ENCODE measurements at regions not wholly inside any gene's neighbourhood (a gene's known extent, or its start where the extent isn't known, plus 50 kb on each side); places are given as distances from the start of the nearest gene placed in this dataset.

DNA sequence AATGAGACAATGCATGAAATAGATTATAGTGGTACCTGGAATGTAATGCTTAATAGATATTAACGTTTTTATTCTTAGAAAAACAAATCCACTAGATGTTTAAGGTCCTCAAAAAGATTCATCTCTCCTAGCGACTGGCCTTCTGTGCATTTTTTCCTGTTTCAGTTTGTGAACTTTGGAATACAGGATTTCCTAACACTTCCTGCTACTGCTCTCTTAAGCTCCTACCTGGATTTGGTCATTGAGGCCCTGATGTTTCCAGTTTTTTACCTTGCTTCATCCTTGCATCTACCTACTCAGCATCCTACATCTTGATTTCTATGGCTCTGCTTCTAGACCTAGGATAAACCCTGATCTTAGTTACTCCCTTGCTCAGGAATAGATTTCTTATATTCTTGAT is 188.4 kb downstream of the ABCC12 start:
- TF ChIP-seq, protein P1, sequence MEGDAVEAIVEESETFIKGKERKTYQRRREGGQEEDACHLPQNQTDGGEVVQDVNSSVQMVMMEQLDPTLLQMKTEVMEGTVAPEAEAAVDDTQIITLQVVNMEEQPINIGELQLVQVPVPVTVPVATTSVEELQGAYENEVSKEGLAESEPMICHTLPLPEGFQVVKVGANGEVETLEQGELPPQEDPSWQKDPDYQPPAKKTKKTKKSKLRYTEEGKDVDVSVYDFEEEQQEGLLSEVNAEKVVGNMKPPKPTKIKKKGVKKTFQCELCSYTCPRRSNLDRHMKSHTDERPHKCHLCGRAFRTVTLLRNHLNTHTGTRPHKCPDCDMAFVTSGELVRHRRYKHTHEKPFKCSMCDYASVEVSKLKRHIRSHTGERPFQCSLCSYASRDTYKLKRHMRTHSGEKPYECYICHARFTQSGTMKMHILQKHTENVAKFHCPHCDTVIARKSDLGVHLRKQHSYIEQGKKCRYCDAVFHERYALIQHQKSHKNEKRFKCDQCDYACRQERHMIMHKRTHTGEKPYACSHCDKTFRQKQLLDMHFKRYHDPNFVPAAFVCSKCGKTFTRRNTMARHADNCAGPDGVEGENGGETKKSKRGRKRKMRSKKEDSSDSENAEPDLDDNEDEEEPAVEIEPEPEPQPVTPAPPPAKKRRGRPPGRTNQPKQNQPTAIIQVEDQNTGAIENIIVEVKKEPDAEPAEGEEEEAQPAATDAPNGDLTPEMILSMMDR (IDR thresholded peaks at IDR 0.05): no peak
- no peak for TF ChIP-seq EZH2 (IDR thresholded peaks at IDR 0.05)
